ENCODE measurements at regions not wholly inside any gene's neighbourhood (a gene's known extent, or its start where the extent isn't known, plus 50 kb on each side); places are given as distances from the start of the nearest gene placed in this dataset.

GRCh38 chr4:60575336-60575735 is 624.8 kb upstream of the ADGRL3 start:
- TF ChIP-seq, protein P1, sequence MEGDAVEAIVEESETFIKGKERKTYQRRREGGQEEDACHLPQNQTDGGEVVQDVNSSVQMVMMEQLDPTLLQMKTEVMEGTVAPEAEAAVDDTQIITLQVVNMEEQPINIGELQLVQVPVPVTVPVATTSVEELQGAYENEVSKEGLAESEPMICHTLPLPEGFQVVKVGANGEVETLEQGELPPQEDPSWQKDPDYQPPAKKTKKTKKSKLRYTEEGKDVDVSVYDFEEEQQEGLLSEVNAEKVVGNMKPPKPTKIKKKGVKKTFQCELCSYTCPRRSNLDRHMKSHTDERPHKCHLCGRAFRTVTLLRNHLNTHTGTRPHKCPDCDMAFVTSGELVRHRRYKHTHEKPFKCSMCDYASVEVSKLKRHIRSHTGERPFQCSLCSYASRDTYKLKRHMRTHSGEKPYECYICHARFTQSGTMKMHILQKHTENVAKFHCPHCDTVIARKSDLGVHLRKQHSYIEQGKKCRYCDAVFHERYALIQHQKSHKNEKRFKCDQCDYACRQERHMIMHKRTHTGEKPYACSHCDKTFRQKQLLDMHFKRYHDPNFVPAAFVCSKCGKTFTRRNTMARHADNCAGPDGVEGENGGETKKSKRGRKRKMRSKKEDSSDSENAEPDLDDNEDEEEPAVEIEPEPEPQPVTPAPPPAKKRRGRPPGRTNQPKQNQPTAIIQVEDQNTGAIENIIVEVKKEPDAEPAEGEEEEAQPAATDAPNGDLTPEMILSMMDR (conservative IDR thresholded peaks at IDR 0.05; ENCODE audit: low read depth in 2 of 2): no peak
- TF ChIP-seq CREB1 (CRISPR knock-in tag; IDR thresholded peaks at IDR 0.05; ENCODE audit: low read depth) (no peak), POLR2AphosphoS5 (IDR thresholded peaks at IDR 0.05; ENCODE audit: low read depth) (no peak), EZH2 (IDR thresholded peaks at IDR 0.05; ENCODE audit: low read depth, unreplicated experiment) (no peak), ZNF114 (CRISPR knock-in tag; IDR thresholded peaks at IDR 0.05) (no peak), ETS1 (IDR thresholded peaks at IDR 0.05) (no peak), EZH2phosphoT487 (IDR thresholded peaks at IDR 0.05; ENCODE audit: unreplicated experiment) (no peak), STAT1 (IDR thresholded peaks at IDR 0.05; ENCODE audit: unreplicated experiment) (no peak)
- TF ChIP-seq, protein P2, sequence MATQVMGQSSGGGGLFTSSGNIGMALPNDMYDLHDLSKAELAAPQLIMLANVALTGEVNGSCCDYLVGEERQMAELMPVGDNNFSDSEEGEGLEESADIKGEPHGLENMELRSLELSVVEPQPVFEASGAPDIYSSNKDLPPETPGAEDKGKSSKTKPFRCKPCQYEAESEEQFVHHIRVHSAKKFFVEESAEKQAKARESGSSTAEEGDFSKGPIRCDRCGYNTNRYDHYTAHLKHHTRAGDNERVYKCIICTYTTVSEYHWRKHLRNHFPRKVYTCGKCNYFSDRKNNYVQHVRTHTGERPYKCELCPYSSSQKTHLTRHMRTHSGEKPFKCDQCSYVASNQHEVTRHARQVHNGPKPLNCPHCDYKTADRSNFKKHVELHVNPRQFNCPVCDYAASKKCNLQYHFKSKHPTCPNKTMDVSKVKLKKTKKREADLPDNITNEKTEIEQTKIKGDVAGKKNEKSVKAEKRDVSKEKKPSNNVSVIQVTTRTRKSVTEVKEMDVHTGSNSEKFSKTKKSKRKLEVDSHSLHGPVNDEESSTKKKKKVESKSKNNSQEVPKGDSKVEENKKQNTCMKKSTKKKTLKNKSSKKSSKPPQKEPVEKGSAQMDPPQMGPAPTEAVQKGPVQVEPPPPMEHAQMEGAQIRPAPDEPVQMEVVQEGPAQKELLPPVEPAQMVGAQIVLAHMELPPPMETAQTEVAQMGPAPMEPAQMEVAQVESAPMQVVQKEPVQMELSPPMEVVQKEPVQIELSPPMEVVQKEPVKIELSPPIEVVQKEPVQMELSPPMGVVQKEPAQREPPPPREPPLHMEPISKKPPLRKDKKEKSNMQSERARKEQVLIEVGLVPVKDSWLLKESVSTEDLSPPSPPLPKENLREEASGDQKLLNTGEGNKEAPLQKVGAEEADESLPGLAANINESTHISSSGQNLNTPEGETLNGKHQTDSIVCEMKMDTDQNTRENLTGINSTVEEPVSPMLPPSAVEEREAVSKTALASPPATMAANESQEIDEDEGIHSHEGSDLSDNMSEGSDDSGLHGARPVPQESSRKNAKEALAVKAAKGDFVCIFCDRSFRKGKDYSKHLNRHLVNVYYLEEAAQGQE (IDR thresholded peaks at IDR 0.05; ENCODE audit: unreplicated experiment): no peak
